ENCODE measurements at regions not wholly inside any gene's neighbourhood (a gene's known extent, or its start where the extent isn't known, plus 50 kb on each side); places are given as distances from the start of the nearest gene placed in this dataset.

DNA sequence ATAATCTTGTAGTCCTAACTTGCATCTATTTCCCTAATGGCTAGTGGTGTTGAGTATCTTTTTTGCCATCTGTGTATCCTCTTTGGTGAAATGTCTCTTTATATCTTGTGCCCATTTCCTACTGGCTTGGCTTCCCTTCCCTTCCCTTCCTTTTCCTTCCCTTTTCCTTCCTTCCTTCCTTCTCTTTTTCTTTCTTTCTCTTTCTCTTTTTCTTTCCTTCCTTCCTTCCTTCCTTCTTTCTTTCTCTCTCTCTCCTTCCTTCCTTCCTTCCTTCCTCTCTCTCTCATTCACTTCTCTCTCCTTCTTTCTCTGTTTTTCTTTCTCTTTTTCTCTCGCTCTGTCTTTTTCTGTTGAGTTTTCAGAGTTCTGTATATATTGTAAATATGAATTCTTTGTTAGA, 61.5 kb upstream of the SLC4A4 start:
- DNase-seq (ENCODE audit: low spot score) = no peak

GRCh38 chr4:71283642-71284257, 55.1 kb upstream of the SLC4A4 start:
- DNase-seq (ENCODE audit: low spot score) = no peak

- no peak for DNase-seq (ENCODE audit: low spot score)
Observed at GRCh38 chr4:71287305-71287704, 51.5 kb upstream of the SLC4A4 start.

DNA sequence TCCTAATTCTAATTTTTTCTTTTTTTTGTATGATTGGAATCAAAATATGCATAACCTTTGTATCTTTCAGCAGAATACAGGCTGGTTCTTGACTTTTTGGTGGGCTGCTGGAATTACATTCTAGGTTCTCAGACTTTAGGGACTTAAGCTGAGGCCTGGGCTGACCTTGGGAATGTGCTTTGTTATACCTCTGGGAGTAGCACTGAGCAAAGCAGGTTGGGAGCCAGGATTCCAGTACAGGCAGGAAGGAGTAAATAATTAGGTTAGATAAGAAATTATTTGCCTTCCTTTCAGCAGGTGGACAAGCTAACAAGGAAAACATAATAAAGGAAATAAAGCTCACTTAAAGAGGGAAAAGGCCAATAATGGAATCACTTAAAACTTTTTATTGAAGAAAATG, 49.9 kb upstream of the SLC4A4 start:
- DNase-seq (ENCODE audit: low spot score) = no peak
